ENCODE measurements at regions not wholly inside any gene's neighbourhood (a gene's known extent, or its start where the extent isn't known, plus 50 kb on each side); places are given as distances from the start of the nearest gene placed in this dataset.

DNA sequence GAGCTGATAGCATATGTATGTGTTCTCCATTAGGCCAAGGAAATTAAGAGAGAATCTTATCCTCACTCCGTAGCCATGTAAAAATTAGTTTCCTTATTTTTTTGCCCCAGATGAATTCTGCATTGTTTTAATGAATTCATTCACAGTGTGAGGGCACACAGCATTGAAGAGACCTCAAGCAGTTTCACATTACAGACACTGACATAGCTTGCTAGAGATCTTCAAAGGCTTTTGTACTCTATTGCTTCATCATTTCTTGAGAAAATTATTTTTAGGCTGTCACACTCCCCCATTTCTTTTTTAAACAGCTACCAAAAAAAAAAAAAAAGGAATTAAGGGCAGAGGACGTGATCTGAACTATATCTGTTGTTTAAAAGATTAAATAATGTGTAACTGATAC, 251.1 kb downstream of the BCAT1 start:
- no peak overlapping the region for H3K27ac ChIP-seq
- TF ChIP-seq, protein P1, sequence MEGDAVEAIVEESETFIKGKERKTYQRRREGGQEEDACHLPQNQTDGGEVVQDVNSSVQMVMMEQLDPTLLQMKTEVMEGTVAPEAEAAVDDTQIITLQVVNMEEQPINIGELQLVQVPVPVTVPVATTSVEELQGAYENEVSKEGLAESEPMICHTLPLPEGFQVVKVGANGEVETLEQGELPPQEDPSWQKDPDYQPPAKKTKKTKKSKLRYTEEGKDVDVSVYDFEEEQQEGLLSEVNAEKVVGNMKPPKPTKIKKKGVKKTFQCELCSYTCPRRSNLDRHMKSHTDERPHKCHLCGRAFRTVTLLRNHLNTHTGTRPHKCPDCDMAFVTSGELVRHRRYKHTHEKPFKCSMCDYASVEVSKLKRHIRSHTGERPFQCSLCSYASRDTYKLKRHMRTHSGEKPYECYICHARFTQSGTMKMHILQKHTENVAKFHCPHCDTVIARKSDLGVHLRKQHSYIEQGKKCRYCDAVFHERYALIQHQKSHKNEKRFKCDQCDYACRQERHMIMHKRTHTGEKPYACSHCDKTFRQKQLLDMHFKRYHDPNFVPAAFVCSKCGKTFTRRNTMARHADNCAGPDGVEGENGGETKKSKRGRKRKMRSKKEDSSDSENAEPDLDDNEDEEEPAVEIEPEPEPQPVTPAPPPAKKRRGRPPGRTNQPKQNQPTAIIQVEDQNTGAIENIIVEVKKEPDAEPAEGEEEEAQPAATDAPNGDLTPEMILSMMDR (conservative IDR thresholded peaks at IDR 0.05): no peak

GRCh38 chr12:24697295-24697694, 251.6 kb downstream of the BCAT1 start:
- TF ChIP-seq, protein P1 (conservative IDR thresholded peaks at IDR 0.05): no peak
- no peak overlapping the region for H3K27ac ChIP-seq

DNA sequence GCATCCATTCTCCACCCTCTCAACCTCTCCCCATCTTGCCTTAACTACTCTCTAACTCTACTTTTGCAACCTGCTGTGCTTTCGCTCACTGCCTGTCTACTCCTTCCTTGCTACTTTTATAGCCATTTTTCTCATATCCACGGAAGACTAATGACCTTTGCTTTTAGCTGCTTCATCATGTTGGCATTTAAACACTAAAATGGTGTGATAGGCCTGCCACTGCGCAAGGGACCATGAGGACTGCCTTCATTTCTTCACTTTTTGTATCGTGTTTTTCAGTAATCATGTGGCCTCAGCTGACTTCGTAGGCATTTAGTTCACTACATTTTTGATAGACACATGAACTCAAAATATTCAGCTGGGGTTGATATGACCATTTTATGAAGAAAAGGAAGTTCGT, 252.1 kb downstream of the BCAT1 start:
- TF ChIP-seq, protein P1 (conservative IDR thresholded peaks at IDR 0.05): no peak
- no peak overlapping the region for H3K27ac ChIP-seq

DNA sequence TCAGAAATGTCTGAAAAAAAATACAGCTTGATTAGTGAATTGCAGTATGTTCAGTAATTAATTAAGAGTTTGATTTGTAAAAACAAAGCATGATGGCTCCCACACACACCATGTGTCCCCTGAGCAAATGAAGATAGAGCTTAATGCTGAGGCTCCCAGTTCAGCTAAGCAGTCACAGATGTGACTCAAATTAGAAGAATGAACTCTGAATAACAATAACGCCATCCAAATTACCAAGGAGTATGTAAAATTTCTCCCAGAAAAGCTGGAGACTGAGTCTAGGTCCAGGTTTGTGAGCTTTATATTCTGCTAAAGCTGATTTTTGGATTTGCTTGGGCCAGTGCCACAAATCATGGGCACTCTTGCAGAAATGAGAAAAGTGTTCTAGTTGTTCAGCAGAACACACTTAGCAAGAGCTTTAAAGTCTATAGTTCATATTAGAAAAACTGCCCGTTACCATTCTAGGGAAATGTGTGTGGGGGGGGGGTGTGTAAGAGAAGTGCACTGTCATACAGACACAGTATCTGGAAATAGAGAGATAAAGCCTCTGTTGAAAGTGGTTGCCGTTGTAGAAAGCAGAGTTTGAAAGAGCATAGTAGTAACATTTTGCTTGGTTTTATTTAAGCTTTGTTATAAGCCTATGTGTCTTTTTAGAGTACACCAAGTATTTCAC, 253.1 kb downstream of the BCAT1 start:
- TF ChIP-seq, protein P1 (conservative IDR thresholded peaks at IDR 0.05): no peak
- no peak overlapping the region for H3K27ac ChIP-seq

GRCh38 chr12:24695103-24695502, 253.8 kb downstream of the BCAT1 start:
- TF ChIP-seq, protein P1 (conservative IDR thresholded peaks at IDR 0.05): no peak
- no peak overlapping the region for H3K27ac ChIP-seq

DNA sequence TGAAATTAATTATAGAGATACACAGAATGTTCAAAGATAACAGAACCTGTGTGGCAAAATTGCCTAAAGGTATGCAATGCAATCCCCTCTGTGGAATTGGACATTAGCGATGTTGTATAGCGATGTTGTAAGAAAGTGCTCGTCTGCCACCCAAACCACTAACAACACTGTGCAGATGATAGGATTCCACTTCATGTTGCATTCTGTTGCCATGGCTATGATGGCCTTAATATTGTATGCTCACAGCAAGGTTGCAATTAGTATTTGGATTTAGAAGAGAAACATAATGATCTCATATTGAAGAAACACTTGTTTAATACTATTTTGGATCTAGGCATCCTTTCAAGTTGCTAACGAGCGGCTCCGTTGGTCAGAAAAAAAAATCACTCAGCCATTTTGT, 260.3 kb downstream of the BCAT1 start:
- TF ChIP-seq, protein P1 (conservative IDR thresholded peaks at IDR 0.05): no peak
- no peak overlapping the region for H3K27ac ChIP-seq

GRCh38 chr12:24681570-24681969, 267.3 kb downstream of the BCAT1 start:
- H3K27ac ChIP-seq: no peak overlapping the region
- TF ChIP-seq, protein P1 (conservative IDR thresholded peaks at IDR 0.05): no peak

Measured in VCaP (cell line).